Kidney (tissue), 13 donors: ENCODE measurements at regions not wholly inside any gene's neighbourhood (a gene's known extent, or its start where the extent isn't known, plus 50 kb on each side); places are given as distances from the start of the nearest gene placed in this dataset.

Experiments used
- DNase-seq, 5 donors: peaks; one replicate each; pipeline ENCODE4 v3.0.0-alpha.2; 2013 to 2020
- FAIRE-seq: peaks from 2 replicates; lab custom pipeline; 2012; peaks lifted over from hg19 to GRCh38; lab: Jason Lieb, UNC
- H3K27ac ChIP-seq, 2 donors: one replicate each; pipeline ENCODE4 v1.7.0; 2013; ENCODE audit warnings: low read depth in 2 of 2, low read length in 2 of 2, inconsistent platforms in 1 of 2
- H3K27me3 ChIP-seq: one replicate; pipeline ENCODE4 v1.7.1; 2013; ENCODE audit warnings: low read length, inconsistent platforms; ENCODE audit not compliant: control insufficient read depth, insufficient read depth
- H3K36me3 ChIP-seq, 3 donors: one replicate each; pipeline versions ENCODE4 v1.7.0 to v1.7.1; 2013; ENCODE audit warnings: low read length in 3 of 3, control low read depth in 1 of 3, inconsistent platforms in 1 of 3; ENCODE audit not compliant: insufficient read depth in 3 of 3, control insufficient read depth in 2 of 3
- H3K4me1 ChIP-seq, 3 donors: one replicate each; pipeline versions ENCODE4 v1.7.0 to v1.7.1; 2013; ENCODE audit warnings: low read length in 3 of 3, inconsistent platforms in 1 of 3, low read depth in 1 of 3; ENCODE audit not compliant: control insufficient read depth in 2 of 3, insufficient read depth in 2 of 3
- H3K4me3 ChIP-seq, 3 donors: one replicate each; pipeline versions ENCODE4 v1.7.0 to v1.8.1; 2013; ENCODE audit warnings: low read length in 3 of 3, control low read depth in 1 of 3, inconsistent platforms in 1 of 3
- H3K9ac ChIP-seq, 3 donors: one replicate each; pipeline versions ENCODE4 v1.7.0 to v1.7.1; 2013; ENCODE audit warnings: low read length in 3 of 3, control low read depth in 1 of 3, inconsistent platforms in 1 of 3
- H3K9me3 ChIP-seq, 3 donors: one replicate each; pipeline versions ENCODE4 v1.7.0 to v1.7.1; 2013; ENCODE audit warnings: low read length in 3 of 3, control low read depth in 1 of 3, inconsistent platforms in 1 of 3; ENCODE audit not compliant: control insufficient read depth in 2 of 3, insufficient read depth in 1 of 3
- CTCF ChIP-seq: IDR thresholded peaks from 3 replicates; pipeline ENCODE4 v1.5.1; 2012; ENCODE audit warnings: mild to moderate bottlenecking, moderate library complexity, borderline replicate concordance; ENCODE audit not compliant: insufficient read depth; ENCODE audit errors: extremely low read depth
- intact Hi-C: fragments of 100-400 bp; cut with DNase I; formaldehyde crosslinking; loops from one replicate; pipeline ENCODE4 v1.11.1; 2022
- donor health status: control.
- donor health status: control.
- donor health status: control.
- donor health status: control.
- donor health status: control.
- donor health status: DM: yes; HTN: yes; CAD: no.
- donor health status: Normal renal cell carcinoma (clear cell type).

DNA sequence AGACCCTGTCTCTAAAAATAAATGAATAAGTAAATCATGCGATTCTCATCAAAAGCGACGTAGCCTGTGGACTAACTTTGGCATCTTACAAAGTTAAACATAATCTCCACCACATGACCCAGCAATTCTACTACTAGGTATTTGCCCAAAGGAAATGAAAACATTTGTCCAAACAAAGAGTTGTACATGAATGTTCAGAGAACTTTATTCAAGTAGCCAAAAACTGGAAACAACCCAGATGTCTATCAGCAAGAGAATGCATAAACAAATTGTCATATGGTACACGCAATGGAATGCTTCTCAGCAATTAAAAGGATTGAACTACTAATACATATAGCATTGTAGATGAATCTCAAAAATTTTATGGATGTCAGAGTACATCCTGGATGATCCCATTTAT, 82.6 kb downstream of the ADRB2 start:
- H3K9ac ChIP-seq = no peak overlapping the region
- H3K27me3 ChIP-seq = no peaks in the 10 kb centered on the region
- peaks cover 0 to 3% (median 0%) of the 10 kb centered on the region in 3 donors for H3K4me1 ChIP-seq
- no peaks in the 10 kb centered on the region for H3K9me3 ChIP-seq
- H3K36me3 ChIP-seq = no peaks in the 10 kb centered on the region
- FAIRE-seq = no peak
- TF ChIP-seq CTCF = no peak
- H3K27ac ChIP-seq = no peak overlapping the region
- H3K4me3 ChIP-seq = no peak overlapping the region
- intact Hi-C loops = no loop called here
- DNase-seq = no peak

- FAIRE-seq = no peak
- DNase-seq = no peak
- Histone ChIP-seq H3K9ac (no peak overlapping the region), H3K9me3 (no peaks in the 10 kb centered on the region), H3K36me3 (no peaks in the 10 kb centered on the region), H3K27ac (no peak overlapping the region), H3K4me1 (peaks cover 0 to 3% (median 0%) of the 10 kb centered on the region in 3 donors), H3K4me3 (no peak overlapping the region), H3K27me3 (no peaks in the 10 kb centered on the region)
- intact Hi-C loops = no loop called here
- TF ChIP-seq CTCF = no peak
These were observed 83.4 kb downstream of the ADRB2 start for GRCh38 chr5:148909766-148910165.

DNA sequence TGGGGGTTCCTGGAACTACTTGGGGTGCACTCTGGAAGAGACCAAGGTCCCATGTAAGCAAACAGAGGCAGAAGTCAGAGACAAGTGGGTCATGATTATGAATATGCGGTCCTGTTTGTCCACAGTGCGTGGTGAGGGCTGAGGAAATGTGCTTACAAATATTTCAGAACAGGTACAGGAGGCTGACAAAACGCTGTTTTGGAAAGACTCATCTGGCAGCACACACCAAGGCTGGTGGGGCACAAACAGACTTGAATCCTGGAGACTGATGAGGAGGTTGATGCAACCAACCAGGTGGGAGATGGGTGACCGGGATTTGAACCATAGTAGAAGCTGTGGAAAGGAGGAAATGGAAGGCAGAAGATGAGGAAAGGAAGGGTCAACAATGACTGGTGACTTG, 83.8 kb downstream of the ADRB2 start:
- Histone ChIP-seq H3K9ac (no peak overlapping the region), H3K4me3 (no peak overlapping the region), H3K27me3 (no peaks in the 10 kb centered on the region), H3K27ac (no peak overlapping the region), H3K9me3 (no peaks in the 10 kb centered on the region), H3K36me3 (no peaks in the 10 kb centered on the region), H3K4me1 (peaks cover 0 to 3% (median 0%) of the 10 kb centered on the region in 3 donors)
- FAIRE-seq (no peak), DNase-seq (no peak)
- intact Hi-C loops = no loop called here
- no peak for TF ChIP-seq CTCF
